RWPE1 (cell line): ENCODE measurements at regions not wholly inside any gene's neighbourhood (a gene's known extent, or its start where the extent isn't known, plus 50 kb on each side); places are given as distances from the start of the nearest gene placed in this dataset.
"Not testable (repeated sequence)": the region's sequence is repeated elsewhere in the genome, so short reads cannot be mapped to it uniquely, and the experiment has no call there.

Source experiments
- CTCF ChIA-PET: fragments of 350-600 bp; sonication (Branson Sonifier 250); formaldehyde crosslinking; extraction: SDS; loops from one replicate; lab custom pipeline; 2021; lab: Yijun Ruan, JAX
- POLR2A ChIA-PET: fragments of 400-600 bp; formaldehyde crosslinking; extraction: SDS; loops from one replicate; lab custom pipeline; 2020; ENCODE audit warnings: antibody characterized with exemption; ENCODE audit not compliant: low non-redundant PET; lab: Yijun Ruan, JAX
- DNase-seq: peaks from one replicate; pipeline ENCODE4 v3.0.0; 2012; ENCODE audit warnings: low spot score
- H3K27ac ChIP-seq: fragments of 450-650 bp; 2 replicates; pipeline ENCODE4 v1.5.1; 2017
- TF ChIP-seq, protein P1 (sequence below): fragments of 450-650 bp; conservative IDR thresholded peaks from 2 replicates; pipeline ENCODE4 v1.5.1; 2017; ENCODE audit warnings: low read depth, mild to moderate bottlenecking

DNA sequence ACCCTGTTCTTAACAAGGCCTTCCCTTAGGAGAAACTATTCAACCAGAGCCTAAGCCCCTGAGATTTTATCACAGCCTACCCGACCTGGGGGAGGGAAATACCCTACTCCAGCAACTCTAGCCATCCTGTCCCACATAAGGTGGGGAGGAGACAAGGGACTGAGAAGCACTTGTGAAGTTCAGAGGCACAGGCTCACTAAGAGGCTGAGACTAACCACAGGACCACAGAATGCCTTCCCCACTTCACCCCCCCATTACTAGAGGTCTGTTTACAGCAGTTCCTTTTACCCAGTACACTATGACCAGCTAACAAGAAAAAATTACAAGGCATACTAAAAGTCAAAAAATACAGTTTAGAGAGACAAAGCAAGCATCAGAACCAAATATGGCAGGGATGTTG is 86.8 kb downstream of the TEX35 start:
- TF ChIP-seq, protein P1, sequence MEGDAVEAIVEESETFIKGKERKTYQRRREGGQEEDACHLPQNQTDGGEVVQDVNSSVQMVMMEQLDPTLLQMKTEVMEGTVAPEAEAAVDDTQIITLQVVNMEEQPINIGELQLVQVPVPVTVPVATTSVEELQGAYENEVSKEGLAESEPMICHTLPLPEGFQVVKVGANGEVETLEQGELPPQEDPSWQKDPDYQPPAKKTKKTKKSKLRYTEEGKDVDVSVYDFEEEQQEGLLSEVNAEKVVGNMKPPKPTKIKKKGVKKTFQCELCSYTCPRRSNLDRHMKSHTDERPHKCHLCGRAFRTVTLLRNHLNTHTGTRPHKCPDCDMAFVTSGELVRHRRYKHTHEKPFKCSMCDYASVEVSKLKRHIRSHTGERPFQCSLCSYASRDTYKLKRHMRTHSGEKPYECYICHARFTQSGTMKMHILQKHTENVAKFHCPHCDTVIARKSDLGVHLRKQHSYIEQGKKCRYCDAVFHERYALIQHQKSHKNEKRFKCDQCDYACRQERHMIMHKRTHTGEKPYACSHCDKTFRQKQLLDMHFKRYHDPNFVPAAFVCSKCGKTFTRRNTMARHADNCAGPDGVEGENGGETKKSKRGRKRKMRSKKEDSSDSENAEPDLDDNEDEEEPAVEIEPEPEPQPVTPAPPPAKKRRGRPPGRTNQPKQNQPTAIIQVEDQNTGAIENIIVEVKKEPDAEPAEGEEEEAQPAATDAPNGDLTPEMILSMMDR, result no peak
- H3K27ac ChIP-seq, result no peak overlapping the region
- no peak for DNase-seq
- ChIA-PET CTCF (interaction anchor here (0.6 kb wide), 1 partner anchor 98 kb away, joined by 3 read pairs; no protein-coding TSS in a partner anchor), POLR2A (no interaction called here)

DNA sequence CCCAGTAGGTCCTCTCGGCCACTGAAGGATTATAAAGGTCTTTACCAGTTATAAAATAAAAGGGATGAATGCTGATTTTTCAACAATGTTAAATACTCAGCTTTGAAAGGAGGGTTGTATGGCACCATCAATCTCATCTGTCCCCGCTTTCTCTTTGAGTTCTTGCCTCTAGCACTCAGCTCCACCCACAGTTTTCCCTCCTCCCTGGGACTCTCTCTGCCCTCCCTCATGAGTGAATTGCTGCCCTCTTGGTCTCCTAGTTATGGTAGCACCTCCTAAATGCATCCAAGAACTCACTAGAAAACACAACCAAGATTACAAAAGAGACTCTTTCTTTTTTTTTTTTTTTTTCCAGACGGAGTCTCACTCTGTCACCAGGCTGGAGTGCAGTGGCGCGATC is 91.0 kb downstream of the TEX35 start:
- no peak for DNase-seq
- TF ChIP-seq, protein P1, result no peak
- ChIA-PET CTCF (no interaction called here), POLR2A (no interaction called here)
- no peak overlapping the region for H3K27ac ChIP-seq

GRCh38 chr1:178606839-178607238 is 93.9 kb downstream of the TEX35 start:
- ChIA-PET CTCF (no interaction called here), POLR2A (no interaction called here)
- no peak overlapping the region for H3K27ac ChIP-seq
- TF ChIP-seq, protein P1, result no peak
- no peak for DNase-seq

- H3K27ac ChIP-seq, result peak overlapping the region; percentile 34; the same call in 1 of the 2 replicates
- CTCF ChIA-PET, result interaction anchor here (0.6 kb wide), 1 partner anchor 1099 kb away, joined by 3 read pairs; no protein-coding TSS in a partner anchor
- POLR2A ChIA-PET, result no interaction called here
Observed at GRCh38 chr1:178607718-178608408, 95.0 kb downstream of the TEX35 start.

DNA sequence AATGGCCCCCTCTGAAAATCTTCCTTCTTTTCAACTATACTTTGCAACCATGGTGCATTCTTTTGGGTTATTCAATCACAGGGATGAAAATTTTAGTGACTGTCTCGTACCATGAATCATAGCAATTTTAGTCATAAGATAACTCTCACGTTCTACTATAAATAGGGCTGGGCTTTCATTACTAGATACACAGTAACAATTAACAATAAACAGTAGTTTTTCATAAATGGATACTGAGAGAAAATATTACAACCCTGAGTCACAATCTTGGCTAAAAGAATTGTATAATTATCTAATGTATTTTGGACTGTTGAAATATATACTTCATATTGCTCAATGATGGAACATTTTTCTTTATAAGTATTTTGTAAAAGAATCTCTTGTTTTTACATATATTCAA is 96.1 kb downstream of the TEX35 start:
- POLR2A ChIA-PET, result no interaction called here
- TF ChIP-seq, protein P1, result no peak
- DNase-seq, result peak; percentile 74
- no peak overlapping the region for H3K27ac ChIP-seq
- CTCF ChIA-PET, result interaction anchor here (0.7 kb wide), 1 partner anchor 13 kb away, joined by 3 read pairs; no protein-coding TSS in a partner anchor

More at GRCh38 chr1:178607718-178608408, 95.0 kb downstream of the TEX35 start:
- no peak for DNase-seq
- TF ChIP-seq, protein P1, result no peak

DNA sequence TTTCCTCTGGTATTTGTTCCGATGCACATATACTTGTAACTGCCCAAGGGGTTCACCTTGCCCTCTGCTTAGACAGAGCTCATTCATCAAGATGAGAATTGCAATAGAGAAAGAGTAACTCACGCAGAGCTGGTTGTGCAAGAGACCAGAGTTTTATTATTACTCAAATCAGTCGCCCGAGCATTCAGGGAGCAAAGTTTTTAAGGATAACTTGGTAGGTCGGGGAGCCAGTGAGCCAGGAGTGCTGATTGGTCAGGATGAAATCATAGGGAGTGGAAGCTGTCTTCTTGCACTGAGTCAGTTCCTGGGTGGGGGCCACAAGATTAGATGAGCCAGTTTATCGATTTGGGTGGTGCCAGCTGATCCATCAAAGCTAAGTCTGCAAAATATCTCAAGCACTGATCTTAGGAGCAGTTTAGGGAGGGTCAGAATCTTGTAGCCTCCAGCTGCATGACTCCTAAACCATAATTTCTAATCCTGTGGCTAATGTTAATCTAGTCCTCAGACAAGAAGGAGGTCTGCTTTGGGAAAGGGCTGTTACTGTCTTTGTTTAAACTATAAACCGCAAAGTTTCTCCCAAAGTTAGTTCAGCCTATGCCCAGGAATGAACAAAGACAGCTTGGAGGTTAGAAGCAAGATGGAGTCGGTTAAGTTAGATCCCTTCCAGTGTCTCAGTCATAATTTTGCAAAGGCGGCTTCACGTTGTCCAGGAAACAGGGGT is 97.9 kb downstream of the TEX35 start:
- CTCF ChIA-PET, result interaction anchor here (0.5 to 0.6 kb wide), 2 partner anchors 74 to 297 kb away, joined by 3 to 4 read pairs; no protein-coding TSS in a partner anchor
- DNase-seq, POLR2A ChIA-PET: not testable (repeated sequence)
- peak overlapping the region; percentile 59 for H3K27ac ChIP-seq
